GM18505 (cell line): ENCODE measurements at regions not wholly inside any gene's neighbourhood (a gene's known extent, or its start where the extent isn't known, plus 50 kb on each side); places are given as distances from the start of the nearest gene placed in this dataset.

Source experiments
- ATAC-seq: cut with Tn5 transposase; IDR thresholded peaks from one replicate; pipeline ENCODE4 v1.9.1; 2021; ENCODE audit not compliant: unreplicated experiment
- POLR2A ChIP-seq: IDR thresholded peaks from 4 replicates; pipeline ENCODE4 v1.6.1; 2011; ENCODE audit warnings: borderline replicate concordance; ENCODE audit not compliant: insufficient read depth, insufficient read length; ENCODE audit errors: extremely low read depth

- no peak for ATAC-seq
- TF ChIP-seq POLR2A: no peak
Observed at GRCh38 chr2:241935774-241936173, 66.2 kb downstream of the RTP5 start.

GRCh38 chr2:241936457-241937133 lies 67.1 kb downstream of the RTP5 start:
- ATAC-seq: no peak
- no peak for TF ChIP-seq POLR2A

GRCh38 chr2:241937297-241937696 lies 67.8 kb downstream of the RTP5 start:
- ATAC-seq: no peak
- TF ChIP-seq POLR2A: no peak

GRCh38 chr2:241939541-241939940 lies 70.0 kb downstream of the RTP5 start:
- ATAC-seq: no peak
- TF ChIP-seq POLR2A: no peak

GRCh38 chr2:241940329-241940728 lies 70.8 kb downstream of the RTP5 start:
- no peak for ATAC-seq
- no peak for TF ChIP-seq POLR2A

GRCh38 chr2:241941691-241942301 lies 72.3 kb downstream of the RTP5 start:
- TF ChIP-seq POLR2A: no peak
- no peak for ATAC-seq

- no peak for TF ChIP-seq POLR2A
- ATAC-seq: no peak
Observed at GRCh38 chr2:241942416-241943208, 73.1 kb downstream of the RTP5 start.

GRCh38 chr2:241943209-241943850 lies 73.8 kb downstream of the RTP5 start:
- TF ChIP-seq POLR2A: no peak
- ATAC-seq: no peak

- TF ChIP-seq POLR2A: no peak
- ATAC-seq: no peak
Observed at GRCh38 chr2:241943961-241944575, 74.5 kb downstream of the RTP5 start.

GRCh38 chr2:241944821-241945220 lies 75.3 kb downstream of the RTP5 start:
- TF ChIP-seq POLR2A: no peak
- no peak for ATAC-seq

- TF ChIP-seq POLR2A: no peak
- ATAC-seq: no peak
Observed at GRCh38 chr2:241945311-241945710, 75.8 kb downstream of the RTP5 start.

GRCh38 chr2:241945803-241946202 lies 76.3 kb downstream of the RTP5 start:
- no peak for ATAC-seq
- TF ChIP-seq POLR2A: no peak
